ENCODE measurements at regions not wholly inside any gene's neighbourhood (a gene's known extent, or its start where the extent isn't known, plus 50 kb on each side); places are given as distances from the start of the nearest gene placed in this dataset.
A peak's percentile ranks its signal among the peaks of the same experiment; 100 is the strongest.

DNA sequence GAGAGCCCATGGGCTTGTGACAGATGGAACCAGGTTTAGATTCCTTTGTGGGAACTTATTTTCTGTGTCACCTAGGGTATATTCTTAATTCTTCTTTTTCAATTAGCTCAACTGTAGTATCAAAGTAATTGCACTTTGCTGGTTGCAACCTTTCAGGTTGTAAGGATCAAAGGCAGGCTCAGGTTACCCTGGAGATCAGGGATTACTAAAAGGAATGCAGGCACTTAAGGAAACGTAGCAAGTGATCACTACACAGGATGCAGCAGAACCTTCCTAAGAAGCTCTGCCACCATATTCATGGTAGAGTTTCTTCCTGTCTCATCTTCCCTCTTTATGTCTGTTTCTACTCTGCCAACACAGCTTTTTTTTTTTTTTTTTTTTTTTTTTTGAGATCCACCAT lies 133.2 kb upstream of the JAG1 start:
- no peak for DNase-seq

DNA sequence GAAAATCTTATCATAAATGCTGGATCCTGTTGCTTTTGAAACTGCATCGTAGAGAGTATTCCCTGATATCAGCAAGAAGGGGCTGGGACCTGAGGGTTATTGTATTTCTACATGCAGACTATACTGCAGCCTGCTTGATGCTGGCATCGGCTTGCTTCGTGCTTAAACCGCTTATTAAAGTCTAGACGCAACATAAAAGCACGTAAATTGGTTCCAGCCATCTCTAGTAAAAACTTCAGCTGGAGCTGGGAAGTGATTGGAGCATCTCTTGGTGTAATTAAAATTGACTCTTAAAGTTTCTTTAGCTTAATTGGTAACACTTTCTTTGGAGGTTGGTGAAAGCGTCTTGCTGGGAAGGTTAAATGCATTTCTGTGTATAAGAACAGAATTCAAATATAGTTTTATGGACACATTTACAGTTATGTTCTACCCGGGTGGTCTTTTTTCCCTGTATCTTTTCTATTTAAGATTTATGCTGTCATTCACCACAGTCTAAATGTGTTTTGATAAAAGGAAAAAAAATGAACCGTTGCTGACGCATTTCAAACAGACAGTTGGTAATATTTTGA lies 139.0 kb upstream of the JAG1 start:
- no peak for DNase-seq

DNA sequence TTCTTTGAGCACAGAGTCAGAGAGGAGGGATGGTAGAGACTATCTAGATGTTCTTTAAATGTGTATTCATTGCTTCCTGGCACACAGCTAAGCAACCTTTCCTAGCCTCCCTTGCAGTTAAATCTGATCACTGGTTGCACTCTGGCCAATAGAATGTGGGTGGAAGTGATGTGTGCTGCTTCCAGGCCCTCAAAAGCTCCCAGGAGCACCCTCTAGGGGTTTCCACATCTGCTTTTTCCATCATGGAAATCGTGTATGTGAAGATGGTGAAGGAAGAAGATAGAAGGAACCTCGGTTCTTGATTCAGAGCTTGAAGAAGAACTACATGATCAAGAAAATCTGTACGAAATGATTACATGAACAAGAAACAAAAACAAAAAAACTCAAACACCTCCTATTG lies 149.8 kb upstream of the JAG1 start:
- no peak for DNase-seq

DNA sequence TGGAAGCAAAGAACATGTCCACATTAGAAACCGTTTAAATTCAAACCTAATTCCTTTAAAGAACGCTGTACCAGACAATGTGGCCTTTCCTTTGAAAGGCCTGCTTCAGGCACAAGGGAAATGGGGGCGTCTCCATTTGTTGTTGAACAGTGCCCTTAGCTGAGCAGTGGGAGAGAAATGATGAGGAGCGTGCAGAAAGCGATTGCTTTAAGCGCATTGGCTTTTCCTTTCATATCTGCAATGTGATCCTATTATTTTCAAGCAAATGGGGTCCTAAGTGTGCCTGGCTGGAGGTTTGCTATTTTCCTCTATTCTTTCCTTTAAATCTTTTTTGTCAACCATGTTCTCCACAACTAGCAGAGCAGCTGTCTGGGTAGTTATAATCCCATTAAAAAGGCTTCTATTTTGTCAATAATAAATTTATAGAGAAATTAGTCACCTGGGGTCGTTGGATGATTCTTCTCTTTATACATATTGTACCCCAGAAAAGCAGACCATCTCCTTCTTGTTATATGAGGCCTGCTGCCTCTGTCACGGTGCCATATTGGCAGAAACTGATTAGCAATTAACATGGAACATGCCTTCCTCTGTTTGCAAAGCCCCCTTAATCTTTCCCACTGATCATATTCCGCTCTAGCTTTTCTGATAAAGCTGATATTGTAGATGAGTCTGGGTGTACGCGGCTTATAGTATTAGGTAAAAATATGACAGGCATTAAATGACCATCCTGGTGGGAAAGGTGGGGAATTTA lies 151.1 kb upstream of the JAG1 start:
- DNase-seq = no peak

DNA sequence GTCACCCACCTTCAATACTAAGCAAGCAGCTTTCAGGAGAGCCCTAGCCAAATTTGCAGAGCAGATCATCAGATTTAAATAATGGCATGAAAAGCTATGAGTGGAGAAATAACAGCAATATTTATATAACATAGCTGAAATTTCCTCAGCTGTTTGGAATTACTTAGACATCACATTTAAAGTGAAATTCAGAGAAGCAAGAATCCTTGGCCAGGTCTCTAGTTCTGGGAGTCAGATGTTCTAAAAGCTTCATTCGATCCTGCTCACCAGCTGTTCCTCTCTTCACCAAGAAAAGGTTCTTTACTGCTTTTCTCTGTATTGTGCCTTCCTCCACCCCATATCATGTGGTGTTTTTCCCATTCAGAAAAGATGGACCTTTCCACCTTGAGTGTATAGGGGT lies 152.3 kb upstream of the JAG1 start:
- no peak for DNase-seq

DNA sequence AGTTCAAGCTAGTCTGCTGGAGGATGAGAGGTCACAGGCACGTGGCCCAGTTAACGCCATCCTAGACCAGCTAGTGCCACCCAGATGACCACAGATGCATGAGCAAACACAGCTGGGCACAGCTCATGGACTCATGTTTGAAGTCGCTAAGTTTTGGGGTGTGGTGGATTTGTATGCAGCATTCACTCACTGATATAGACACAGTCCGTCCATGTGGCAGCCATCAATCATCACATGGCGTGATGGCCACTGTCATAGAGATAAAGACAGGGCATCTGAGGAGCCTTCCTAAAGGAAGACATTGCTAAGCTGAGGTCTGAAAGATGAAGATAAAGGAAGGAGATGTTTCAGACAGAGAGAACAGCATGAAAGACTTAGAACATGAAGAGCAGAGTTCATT lies 154.4 kb upstream of the JAG1 start:
- no peak for DNase-seq

DNA sequence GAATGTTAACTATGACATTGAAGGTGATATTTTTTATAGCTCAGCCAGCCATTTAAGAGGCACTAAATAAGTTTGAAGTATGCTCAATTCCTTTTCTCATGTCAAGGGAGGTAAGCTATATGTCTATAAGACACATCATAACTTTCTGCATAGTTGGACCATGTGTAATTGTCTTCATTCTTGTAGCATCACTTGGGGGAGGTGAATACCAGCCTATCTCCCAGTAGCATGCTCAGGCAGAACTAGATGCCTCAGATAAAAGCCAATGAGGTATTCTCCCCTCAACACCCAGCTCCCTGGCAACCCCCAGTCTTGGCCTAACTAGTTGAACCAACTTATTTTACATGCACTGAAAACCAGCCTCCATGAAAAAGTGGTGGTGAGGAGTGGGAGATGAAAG lies 158.3 kb upstream of the JAG1 start:
- DNase-seq = no peak

DNA sequence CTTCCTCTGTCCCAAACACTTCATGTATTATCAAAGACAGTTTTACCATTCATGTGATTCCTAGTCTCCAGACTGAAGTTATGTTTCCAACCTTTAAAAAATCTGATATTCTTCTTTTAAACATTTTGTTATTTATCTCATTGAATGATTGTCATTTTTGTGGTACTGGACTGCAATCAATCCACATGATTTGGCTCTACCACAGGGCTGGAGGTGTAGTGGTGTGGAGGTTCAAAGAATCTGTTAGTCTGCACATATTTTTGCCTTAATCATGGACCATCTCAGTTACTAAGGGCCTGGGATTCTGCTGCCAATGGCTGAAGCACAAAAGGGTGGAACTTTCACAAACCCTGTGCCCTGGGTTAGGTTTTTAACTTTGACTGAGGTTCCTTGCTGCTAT lies 164.1 kb upstream of the JAG1 start:
- DNase-seq = no peak

DNA sequence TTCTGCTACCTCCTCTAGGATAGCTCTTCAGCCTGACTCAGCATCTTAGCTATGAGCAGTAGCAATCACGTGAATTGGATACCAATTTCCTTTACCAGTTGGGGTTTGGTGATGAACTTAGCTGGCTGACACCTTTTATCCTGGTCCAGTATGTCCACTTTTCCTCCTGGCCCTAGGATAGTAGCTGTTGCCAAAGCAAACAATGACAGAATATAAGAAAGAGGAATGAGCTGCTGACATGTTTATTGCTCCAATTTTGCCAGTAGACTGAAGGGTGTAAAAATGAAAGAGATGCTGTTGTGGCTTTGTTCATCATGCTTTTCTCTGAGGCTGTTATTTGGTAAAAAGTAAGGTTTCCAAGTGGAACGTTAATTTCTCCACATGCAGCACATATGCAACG lies 168.3 kb upstream of the JAG1 start:
- no peak for DNase-seq

DNA sequence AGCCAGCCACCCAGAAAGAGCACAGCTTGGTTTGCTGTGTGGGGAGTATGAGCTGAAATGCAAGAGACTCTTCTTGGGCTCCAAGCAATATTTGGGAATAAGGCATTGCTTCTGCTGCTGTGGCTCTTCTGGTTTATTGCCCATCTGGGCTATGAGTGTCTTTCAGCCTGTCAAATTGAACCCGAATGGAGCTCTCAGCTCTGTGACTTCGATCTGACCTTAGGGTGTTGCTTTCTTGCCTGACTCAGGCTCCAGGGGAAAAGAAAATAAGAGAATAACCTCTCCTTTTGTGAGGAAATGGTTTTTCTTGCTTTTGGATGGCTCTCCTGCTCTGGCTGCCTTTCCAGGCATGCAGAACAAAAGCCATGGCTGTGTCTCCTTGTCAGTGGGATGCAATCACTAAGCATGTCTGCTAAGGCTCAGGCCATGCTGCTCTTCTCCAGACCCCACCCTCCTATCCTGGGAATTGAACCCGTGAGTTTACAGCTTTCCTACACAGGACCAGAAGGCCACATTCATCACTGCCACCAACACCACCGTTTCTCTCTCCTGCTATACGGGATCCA lies 169.4 kb upstream of the JAG1 start:
- no peak for DNase-seq

DNA sequence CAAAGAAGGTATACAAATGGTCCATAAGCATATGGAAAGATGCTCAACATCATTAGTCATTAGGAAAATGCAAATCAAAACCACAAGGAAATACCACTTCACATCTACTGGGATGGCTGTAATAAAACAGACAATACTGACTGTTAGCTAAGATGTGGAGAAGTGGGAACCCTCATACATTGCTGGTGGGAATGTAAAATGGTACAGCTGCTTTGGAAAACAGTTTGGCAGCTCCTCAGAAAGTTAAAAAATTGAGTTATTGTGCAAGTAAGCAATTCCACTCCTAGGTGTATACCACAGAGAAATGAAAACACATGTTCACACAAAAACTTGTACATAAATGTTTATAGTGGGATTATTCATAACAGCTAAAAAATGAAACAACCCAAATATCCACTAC lies 173.0 kb upstream of the JAG1 start:
- no peak for DNase-seq

DNA sequence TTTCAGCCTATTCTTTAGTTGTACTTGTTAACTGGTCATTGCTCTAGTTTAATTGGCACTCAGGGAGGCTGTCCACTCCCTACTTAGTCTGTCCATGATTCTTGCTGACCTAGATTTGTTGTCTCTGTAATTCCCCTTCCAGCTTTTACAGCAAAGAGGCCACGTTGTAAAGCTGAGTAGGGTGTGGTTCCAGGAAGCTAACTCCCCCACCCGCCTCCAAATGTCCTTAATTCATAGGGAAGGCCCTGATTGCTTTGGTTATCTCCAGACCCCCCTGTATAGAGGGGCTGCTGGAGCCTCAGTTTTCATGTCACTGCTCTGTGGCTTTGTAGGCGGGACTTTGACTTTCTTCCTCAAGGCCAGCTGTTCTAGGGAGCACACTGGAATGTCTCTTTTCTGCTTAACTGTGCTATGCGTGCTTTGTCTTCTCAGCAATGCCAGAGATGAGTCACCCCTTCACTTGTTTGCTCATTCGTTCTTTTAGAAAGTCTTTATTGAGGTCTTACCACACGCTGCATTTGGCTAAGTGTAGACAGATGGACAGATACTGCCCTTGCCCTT lies 175.1 kb upstream of the JAG1 start:
- DNase-seq = peak; percentile 50

DNA sequence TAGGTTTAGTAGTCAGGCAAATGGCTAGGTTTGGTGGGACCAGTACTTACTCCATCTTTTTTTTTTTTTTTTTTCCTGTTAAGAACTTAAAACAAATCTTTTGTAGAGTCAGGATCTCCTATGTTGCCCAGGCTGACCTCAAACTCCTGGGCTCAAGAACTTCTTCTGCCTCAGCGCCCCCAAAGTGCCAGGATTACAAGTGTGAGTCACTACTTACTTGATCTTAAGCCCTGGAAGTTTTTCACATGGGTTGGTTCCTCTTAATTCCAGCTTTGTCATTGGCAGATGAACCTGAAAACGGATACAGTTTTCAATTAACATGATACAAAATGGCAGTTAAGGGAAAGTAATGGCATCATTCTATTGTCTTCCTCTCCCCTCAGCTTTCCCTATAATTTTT lies 179.4 kb upstream of the JAG1 start:
- no peak for DNase-seq

DNA sequence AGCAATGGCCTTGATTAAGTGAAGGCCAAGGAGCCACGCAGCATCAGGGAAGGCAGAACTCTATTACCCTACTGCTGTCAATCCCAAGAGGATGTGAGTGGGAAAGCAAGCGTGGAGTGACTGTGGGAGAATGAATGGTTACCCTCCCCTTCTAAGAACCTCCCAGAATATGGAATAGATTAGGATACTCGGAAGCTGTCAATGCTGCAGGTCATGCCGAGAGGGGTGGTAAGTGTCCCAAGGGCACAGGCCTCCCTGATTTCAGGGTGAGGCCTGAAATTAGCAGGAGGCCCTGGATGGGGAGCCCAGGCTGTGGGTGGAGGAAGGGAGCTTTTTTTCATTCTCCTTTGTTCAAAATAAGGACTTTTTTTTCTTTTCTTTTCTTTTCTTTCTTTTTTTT lies 179.9 kb upstream of the JAG1 start:
- no peak for DNase-seq

DNA sequence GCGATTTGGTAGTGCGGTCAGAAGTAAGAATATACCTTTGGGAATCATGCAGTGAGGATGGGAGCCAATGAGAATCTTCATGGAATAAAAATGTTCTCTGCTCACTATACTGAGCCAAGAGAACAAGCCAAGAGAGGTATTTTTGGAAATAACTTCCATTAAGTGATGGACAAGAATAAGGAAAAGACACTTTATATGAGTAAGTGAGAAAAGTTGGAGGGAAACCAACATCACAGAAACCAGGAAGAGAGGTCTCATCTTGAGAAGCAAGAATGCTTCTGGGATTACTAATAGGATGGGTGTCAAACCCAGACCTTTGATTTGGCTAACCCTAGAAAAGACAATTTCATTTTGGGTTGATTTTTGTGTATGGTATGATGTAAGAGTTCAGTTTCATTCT lies 181.2 kb upstream of the JAG1 start:
- DNase-seq = no peak

DNA sequence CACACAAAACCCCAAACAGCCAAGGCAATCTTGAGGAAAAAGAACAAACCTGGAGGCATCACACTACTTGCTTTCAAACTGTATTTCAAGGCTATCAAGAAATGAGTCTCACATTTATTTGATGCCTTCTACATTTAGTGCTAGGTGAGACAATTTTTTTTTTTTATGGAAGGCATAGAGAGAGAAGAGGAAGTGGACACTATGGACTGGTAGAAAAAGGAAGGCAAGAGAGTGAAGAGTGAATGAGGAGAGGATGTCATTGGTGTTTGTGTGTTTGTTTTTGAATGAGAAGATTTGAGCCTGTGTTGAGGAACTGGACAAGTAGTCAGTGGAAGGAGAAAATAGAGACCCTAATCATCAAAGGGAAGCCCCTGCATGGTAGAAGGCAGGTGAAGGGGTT lies 182.0 kb upstream of the JAG1 start:
- DNase-seq = no peak

DNA sequence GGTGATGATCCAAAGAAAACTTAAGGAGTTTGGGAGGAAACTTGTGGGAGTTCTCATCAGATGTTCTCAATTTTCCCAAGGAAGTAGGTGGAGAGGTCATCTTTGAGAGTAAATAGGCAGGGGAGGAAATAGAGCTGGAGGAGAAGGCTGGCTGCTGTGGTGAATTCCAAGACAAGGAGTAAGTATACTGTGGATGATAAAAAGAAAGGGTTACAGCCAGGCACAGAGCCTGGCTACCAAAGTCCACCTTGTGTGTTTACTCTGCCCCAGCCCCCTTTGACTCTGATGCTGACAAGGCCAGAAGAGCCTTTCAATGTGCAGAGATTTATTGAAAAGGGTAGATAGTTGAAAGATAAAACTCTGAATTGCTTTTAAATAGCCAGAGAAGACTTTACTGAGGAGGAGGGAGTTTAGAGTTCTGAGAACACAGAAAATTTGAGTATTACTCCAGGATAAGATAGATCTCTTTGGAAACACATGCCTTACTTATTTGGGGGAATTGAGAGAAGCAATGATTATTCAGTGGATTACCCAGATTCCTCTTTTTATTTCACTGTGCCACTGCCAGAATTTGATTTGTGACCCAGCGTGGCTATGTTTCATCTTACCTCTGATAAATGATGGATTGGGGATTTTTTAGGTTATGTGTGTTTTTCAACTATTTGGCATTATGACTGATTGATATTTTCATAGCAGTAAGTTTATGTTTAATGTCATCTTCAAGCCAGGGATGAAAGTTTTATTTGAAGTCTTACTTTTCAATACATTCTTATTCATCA lies 182.6 kb upstream of the JAG1 start:
- DNase-seq = no peak

DNA sequence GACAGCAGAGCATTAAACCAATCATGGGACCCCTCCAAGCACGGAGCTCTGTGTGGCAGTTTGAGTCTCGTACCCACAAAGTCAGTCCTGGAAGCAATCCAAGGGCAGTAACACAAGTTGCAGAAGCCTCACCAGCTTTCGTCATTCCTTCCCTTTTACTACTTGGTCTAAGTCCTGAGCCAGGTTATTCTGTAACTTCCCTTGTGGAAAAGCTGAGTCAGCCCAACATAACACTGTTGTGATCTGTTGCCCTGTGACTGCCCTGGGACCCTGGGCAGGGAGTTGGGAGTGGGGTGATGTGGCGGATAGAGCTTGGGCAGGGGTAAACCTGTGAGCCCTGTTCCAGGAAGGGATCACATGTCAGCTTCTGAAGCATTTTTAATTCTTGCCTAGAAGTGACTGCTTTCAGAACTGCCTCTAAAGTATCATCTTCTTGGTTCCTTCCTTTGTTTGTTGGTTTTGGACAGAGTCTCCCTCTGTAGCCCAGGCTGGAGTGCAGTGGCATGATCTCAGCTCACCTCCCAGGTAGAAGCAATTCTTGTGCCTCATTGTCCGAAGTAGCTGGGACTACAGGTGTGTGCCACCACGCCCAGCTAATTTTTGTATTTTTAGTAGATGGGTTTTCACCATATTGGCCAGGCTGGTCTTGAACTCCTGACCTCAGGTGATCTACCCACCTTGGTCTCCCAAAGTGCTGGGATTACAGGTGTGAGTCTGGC lies 183.7 kb upstream of the JAG1 start:
- DNase-seq = peak; percentile 68

DNA sequence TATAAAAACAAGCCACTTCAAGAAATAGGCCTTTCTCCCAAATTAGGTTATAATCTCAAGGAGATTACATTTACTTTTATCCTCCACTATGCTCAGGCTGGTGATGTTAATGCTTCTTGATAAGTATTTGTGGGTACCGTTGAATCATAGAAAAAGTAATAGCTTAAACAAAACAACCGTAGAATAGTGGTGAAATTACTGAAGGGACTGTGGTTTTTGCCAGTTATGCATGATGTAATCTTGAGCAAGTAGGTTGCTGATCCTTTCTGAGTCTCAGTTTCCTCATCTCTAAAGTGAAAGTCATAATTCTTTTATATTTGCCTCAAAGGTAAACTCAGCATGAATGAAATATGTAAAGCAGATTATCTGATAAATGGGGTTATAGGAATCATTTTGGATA lies 187.3 kb upstream of the JAG1 start:
- no peak for DNase-seq

DNA sequence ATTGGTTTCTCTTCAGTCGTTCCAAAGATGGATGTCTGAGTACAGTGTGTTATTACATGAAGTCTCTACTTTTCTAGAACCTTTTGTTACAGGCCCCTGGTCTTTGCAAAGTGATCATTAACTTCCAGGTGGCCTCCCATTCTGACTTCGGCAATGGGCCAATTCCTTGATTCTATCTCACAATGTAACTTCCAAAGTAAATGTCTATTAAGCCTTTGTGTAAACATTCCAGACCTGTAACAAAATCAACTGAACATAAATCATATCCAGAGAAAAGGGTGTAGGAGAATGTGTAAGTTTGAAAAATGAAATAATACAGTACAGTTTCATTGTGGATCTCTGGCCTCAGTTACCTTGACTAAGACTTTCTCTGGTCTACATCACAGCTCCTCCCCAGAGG lies 187.8 kb upstream of the JAG1 start:
- DNase-seq = no peak

DNA sequence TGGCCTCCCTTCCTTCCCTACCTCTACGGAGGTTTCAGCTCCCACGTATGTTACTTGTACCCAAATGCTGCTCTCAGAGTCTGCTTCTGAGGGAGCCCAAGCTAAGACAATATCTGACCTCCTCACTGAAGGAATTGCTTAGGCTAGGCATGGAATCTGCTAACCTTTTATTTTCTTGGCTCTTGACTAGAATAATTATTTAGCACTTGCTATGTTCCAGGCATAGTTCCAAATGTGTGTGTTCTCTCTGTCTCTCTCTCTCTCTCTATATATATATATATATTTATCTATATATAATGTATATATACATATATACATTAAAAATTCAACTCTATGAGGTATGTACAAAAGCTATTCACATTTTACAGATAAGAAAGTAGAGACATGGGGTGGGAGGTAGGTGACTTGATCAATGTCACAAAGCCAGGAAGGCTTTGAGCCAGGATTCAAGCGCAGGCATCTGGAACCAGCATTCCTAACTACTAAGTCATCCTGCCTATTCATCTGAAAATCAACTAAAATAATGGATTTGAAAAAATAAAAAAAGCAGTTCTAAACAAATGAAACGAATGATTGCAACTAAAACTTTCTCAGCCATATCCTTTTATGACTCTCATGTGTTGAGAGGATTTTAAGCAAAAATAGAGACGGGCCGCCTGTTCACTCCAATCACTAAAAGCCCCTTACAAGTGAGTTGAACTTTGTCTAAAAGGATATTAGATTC lies 189.7 kb upstream of the JAG1 start:
- no peak for DNase-seq

DNA sequence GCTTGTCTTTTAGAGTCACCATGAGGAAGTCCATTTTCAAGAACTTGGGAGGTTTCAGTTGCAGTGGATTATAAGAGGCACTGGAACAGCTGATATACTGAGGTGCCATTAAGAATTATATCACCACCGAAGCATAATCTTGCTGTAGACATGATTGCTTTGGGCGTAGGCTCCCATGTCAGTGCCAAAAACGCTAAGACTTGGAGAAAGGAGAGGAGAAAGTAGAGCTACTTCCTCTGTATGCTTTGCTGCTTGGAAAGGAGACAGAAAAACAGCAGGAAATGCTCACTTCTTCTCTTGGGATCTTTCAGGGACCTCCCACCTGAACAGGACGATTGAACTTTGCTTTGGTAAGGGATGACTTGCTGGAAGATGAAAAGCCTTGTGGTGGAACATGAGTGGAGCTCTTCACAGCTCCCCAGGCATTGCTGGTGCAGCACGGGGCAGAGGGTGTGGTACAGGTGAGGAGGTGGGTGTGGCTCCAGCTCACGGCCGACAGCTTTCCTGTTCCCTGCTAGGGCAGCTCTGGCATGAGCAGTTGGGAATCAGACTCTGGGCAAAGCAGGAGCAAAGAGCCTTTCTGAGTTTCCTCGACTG lies 190.4 kb upstream of the JAG1 start:
- DNase-seq = no peak

Data from left hindlimb (tissue), 1 donor.